ENCODE measurements at regions not wholly inside any gene's neighbourhood (a gene's known extent, or its start where the extent isn't known, plus 50 kb on each side); places are given as distances from the start of the nearest gene placed in this dataset.

DNA sequence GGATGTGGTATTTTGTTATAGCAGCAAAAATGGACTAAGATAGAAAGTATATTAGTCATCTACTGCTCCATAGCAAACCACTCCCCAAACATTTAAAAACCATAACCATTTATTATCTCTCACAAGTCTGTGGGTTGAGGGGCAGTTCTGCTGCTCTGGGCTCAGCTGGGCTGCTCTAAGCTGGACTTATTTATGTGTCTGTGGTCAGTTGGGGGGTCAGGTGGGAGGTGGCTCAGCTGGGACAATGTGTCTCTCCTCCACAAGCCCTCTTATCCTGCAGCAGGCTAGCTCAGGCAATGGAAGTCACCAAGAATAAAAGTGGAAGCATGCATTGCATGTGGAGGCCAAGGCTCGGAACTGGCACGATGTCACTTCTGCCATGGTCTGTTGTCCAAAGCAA is 226.1 kb upstream of the N4BP1 start:
- Histone ChIP-seq H3K9me3 (ENCODE audit: control insufficient read depth in 4 of 4, low read length in 3 of 4) (no peaks in the 10 kb centered on the region), H3K27me3 (ENCODE audit: control insufficient read depth in 4 of 4, insufficient read depth in 4 of 4, low read length in 3 of 4) (peaks cover 0 to 2% (median 0%) of the 10 kb centered on the region in 4 donors), H3K27ac (ENCODE audit: low read depth in 1 of 2, low read length in 2 of 2) (no peak overlapping the region), H3K36me3 (ENCODE audit: control insufficient read depth in 4 of 4, insufficient read depth in 3 of 4, low read depth in 1 of 4, low read length in 3 of 4) (no peaks in the 10 kb centered on the region), H3K9ac (ENCODE audit: low read depth in 1 of 2, low read length in 2 of 2) (no peak overlapping the region), H3K4me3 (ENCODE audit: low read depth in 1 of 3, low read length in 3 of 3) (no peak overlapping the region), H3K4me1 (ENCODE audit: control insufficient read depth in 4 of 4, insufficient read depth in 4 of 4, low read length in 3 of 4) (no peaks in the 10 kb centered on the region)
- TF ChIP-seq HNF4A (conservative IDR thresholded peaks at IDR 0.05) (no peak), MAX (IDR thresholded peaks at IDR 0.05) (no peak), TAF1 (conservative IDR thresholded peaks at IDR 0.05) (no peak), JUND (IDR thresholded peaks at IDR 0.05) (no peak), ATF3 (IDR thresholded peaks at IDR 0.05) (no peak), RAD21 (IDR thresholded peaks at IDR 0.05) (no peak), YY1 (IDR thresholded peaks at IDR 0.05) (no peak), FOXA2 (IDR thresholded peaks at IDR 0.05) (no peak), RXRA (IDR thresholded peaks at IDR 0.05) (no peak)
- TF ChIP-seq, protein P1, sequence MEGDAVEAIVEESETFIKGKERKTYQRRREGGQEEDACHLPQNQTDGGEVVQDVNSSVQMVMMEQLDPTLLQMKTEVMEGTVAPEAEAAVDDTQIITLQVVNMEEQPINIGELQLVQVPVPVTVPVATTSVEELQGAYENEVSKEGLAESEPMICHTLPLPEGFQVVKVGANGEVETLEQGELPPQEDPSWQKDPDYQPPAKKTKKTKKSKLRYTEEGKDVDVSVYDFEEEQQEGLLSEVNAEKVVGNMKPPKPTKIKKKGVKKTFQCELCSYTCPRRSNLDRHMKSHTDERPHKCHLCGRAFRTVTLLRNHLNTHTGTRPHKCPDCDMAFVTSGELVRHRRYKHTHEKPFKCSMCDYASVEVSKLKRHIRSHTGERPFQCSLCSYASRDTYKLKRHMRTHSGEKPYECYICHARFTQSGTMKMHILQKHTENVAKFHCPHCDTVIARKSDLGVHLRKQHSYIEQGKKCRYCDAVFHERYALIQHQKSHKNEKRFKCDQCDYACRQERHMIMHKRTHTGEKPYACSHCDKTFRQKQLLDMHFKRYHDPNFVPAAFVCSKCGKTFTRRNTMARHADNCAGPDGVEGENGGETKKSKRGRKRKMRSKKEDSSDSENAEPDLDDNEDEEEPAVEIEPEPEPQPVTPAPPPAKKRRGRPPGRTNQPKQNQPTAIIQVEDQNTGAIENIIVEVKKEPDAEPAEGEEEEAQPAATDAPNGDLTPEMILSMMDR (IDR thresholded peaks at IDR 0.05; ENCODE audit: low read depth, low read length, missing input control), result no peak
- no peak for DNase-seq (ENCODE audit: low spot score)
- WGBS, result 95% methylated on average over 2 of the region's 2 CpGs

DNA sequence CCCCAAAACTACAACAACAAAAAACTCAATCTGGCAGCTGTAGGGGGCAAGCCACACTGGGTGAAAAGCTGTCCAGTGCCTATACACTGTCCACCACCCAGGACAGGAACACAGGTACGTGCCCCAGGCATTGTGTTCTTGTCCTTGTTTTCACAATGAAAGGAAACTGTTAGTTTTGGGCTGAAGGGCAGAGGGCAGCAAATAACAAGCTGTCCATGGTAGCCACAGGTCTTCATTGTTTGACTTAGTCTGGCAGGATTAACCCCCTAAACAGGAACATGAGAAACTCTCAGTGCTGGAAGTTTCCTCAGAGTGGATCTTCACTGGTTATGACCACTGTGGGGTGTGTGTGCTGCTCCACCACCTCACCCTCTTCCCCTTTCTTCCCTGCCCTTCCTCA is 224.6 kb upstream of the N4BP1 start:
- Histone ChIP-seq H3K36me3 (ENCODE audit: control insufficient read depth in 4 of 4, insufficient read depth in 3 of 4, low read depth in 1 of 4, low read length in 3 of 4) (no peaks in the 10 kb centered on the region), H3K9me3 (ENCODE audit: control insufficient read depth in 4 of 4, low read length in 3 of 4) (no peaks in the 10 kb centered on the region), H3K4me1 (ENCODE audit: control insufficient read depth in 4 of 4, insufficient read depth in 4 of 4, low read length in 3 of 4) (no peaks in the 10 kb centered on the region), H3K27me3 (ENCODE audit: control insufficient read depth in 4 of 4, insufficient read depth in 4 of 4, low read length in 3 of 4) (peaks cover 0 to 2% (median 0%) of the 10 kb centered on the region in 4 donors), H3K9ac (ENCODE audit: low read depth in 1 of 2, low read length in 2 of 2) (no peak overlapping the region), H3K27ac (ENCODE audit: low read depth in 1 of 2, low read length in 2 of 2) (no peak overlapping the region), H3K4me3 (ENCODE audit: low read depth in 1 of 3, low read length in 3 of 3) (no peak overlapping the region)
- 11% methylated on average over 1 of the region's 1 CpG for WGBS
- DNase-seq (ENCODE audit: low spot score), result no peak
- TF ChIP-seq, protein P2, sequence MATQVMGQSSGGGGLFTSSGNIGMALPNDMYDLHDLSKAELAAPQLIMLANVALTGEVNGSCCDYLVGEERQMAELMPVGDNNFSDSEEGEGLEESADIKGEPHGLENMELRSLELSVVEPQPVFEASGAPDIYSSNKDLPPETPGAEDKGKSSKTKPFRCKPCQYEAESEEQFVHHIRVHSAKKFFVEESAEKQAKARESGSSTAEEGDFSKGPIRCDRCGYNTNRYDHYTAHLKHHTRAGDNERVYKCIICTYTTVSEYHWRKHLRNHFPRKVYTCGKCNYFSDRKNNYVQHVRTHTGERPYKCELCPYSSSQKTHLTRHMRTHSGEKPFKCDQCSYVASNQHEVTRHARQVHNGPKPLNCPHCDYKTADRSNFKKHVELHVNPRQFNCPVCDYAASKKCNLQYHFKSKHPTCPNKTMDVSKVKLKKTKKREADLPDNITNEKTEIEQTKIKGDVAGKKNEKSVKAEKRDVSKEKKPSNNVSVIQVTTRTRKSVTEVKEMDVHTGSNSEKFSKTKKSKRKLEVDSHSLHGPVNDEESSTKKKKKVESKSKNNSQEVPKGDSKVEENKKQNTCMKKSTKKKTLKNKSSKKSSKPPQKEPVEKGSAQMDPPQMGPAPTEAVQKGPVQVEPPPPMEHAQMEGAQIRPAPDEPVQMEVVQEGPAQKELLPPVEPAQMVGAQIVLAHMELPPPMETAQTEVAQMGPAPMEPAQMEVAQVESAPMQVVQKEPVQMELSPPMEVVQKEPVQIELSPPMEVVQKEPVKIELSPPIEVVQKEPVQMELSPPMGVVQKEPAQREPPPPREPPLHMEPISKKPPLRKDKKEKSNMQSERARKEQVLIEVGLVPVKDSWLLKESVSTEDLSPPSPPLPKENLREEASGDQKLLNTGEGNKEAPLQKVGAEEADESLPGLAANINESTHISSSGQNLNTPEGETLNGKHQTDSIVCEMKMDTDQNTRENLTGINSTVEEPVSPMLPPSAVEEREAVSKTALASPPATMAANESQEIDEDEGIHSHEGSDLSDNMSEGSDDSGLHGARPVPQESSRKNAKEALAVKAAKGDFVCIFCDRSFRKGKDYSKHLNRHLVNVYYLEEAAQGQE (IDR thresholded peaks at IDR 0.05), result no peak
- TF ChIP-seq RXRA (IDR thresholded peaks at IDR 0.05) (no peak), FOXA2 (IDR thresholded peaks at IDR 0.05) (no peak), JUND (IDR thresholded peaks at IDR 0.05) (no peak), MAX (IDR thresholded peaks at IDR 0.05) (no peak), SP1 (IDR thresholded peaks at IDR 0.05) (no peak), NR2F2 (IDR thresholded peaks at IDR 0.05) (no peak), TAF1 (conservative IDR thresholded peaks at IDR 0.05) (no peak), ATF3 (IDR thresholded peaks at IDR 0.05) (no peak), ZBTB33 (IDR thresholded peaks at IDR 0.05) (no peak), GABPA (IDR thresholded peaks at IDR 0.05 in 1 of 2, conservative IDR thresholded peaks at IDR 0.05 in 1 of 2) (no peak)
- TF ChIP-seq, protein P1 (IDR thresholded peaks at IDR 0.05; ENCODE audit: low read depth, low read length, missing input control), result no peak
